RWPE1 (cell line): ENCODE measurements at regions not wholly inside any gene's neighbourhood (a gene's known extent, or its start where the extent isn't known, plus 50 kb on each side); places are given as distances from the start of the nearest gene placed in this dataset.
"Not testable (repeated sequence)": the region's sequence is repeated elsewhere in the genome, so short reads cannot be mapped to it uniquely, and the experiment has no call there.

Source experiments
- CTCF ChIA-PET: fragments of 350-600 bp; sonication (Branson Sonifier 250); formaldehyde crosslinking; extraction: SDS; loops from one replicate; lab custom pipeline; 2021; lab: Yijun Ruan, JAX
- POLR2A ChIA-PET: fragments of 400-600 bp; formaldehyde crosslinking; extraction: SDS; loops from one replicate; lab custom pipeline; 2020; ENCODE audit warnings: antibody characterized with exemption; ENCODE audit not compliant: low non-redundant PET; lab: Yijun Ruan, JAX
- DNase-seq: peaks from one replicate; pipeline ENCODE4 v3.0.0; 2012; ENCODE audit warnings: low spot score
- H3K27ac ChIP-seq: fragments of 450-650 bp; 2 replicates; pipeline ENCODE4 v1.5.1; 2017
- CTCF ChIP-seq: fragments of 450-650 bp; conservative IDR thresholded peaks from 2 replicates; pipeline ENCODE4 v1.5.1; 2017; ENCODE audit warnings: low read depth, mild to moderate bottlenecking

GRCh38 chr2:231644426-231644825 is 51.8 kb downstream of the TEX44 start:
- TF ChIP-seq CTCF = no peak
- CTCF ChIA-PET = interaction anchor here (1.2 kb wide), 1 partner anchor 31 kb away, joined by 3 read pairs; no protein-coding TSS in a partner anchor
- no peak for DNase-seq
- peak overlapping the region; percentile 96 for H3K27ac ChIP-seq
- POLR2A ChIA-PET = no interaction called here

DNA sequence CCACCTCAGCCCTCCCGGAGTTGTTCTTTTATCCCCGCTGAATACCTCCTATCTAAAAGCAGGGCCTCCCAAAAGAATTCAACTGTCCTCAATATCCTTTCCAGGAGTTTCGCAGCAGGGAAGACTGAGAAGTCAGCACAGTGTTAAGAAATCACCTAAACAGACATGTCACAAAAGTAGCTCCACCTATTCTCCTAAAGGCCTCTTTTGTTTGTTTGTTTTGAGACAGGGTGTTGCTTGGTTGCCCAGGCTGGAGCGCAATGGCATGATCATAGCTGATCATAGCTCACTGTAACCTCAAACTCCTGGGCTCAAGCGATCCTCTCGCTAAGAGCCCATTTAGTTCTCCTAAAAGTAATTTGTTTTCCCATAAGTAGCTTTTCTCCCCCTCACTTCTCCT is 53.8 kb downstream of the TEX44 start:
- no peak overlapping the region for H3K27ac ChIP-seq
- no peak for DNase-seq
- ChIA-PET CTCF (interaction anchor here (0.5 to 1.6 kb wide), 5 partner anchors 17 to 1781 kb away, joined by 3 to 6 read pairs (median 4); no protein-coding TSS in a partner anchor), POLR2A (no interaction called here)
- no peak for TF ChIP-seq CTCF

DNA sequence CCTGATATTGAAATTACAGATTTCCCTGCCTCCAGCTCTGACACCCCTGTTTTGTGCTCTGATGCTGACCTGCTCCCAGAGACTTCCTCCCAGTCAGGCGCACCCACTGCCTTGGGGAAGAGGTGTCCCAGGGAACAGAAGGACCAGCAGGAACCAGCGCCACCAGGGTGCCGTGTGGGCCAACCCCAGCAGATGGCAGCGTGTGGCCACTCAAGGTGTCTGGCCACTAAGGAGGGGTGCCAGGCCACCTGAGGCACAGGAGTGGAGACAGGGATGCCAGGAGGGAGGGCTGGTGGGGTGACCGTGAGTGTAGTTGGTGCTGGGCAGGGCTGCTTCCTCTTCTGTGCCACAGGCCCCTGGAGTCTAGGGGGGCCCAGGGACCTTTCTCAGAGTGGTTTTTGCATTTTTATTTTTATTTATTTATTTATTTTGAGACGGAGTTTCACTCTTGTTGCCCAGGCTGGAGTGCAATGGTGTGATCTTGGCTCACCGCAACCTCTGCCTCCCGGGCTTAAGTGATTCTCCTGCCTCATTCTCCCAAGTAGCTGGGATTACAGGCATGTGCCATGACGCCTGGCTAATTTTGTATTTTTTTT is 56.0 kb downstream of the TEX44 start:
- CTCF ChIA-PET = interaction anchor here (0.5 to 1.2 kb wide), 14 partner anchors 7 to 445 kb away, joined by 3 to 12 read pairs (median 4); no protein-coding TSS in a partner anchor
- H3K27ac ChIP-seq = peak overlapping the region; percentile 25
- POLR2A ChIA-PET = no interaction called here
- DNase-seq = peak; percentile 55
- peak; percentile 74 for TF ChIP-seq CTCF

GRCh38 chr2:231651561-231651960 is 56.8 kb upstream of the PTMA start:
- POLR2A ChIA-PET, DNase-seq, CTCF ChIA-PET: not testable (repeated sequence)
- H3K27ac ChIP-seq = peak overlapping the region; percentile 53

GRCh38 chr2:231655488-231655887 is 52.8 kb upstream of the PTMA start:
- ChIA-PET CTCF (interaction anchor here (0.9 to 1.5 kb wide), 3 partner anchors 22 to 32 kb away, joined by 3 to 4 read pairs (median 4); no protein-coding TSS in a partner anchor), POLR2A (interaction anchor here (0.6 kb wide), 1 partner anchor 48 kb away, joined by 3 read pairs; no protein-coding TSS in a partner anchor)
- no peak overlapping the region; the same call in 1 of the 2 replicates for H3K27ac ChIP-seq
- DNase-seq = no peak
- no peak for TF ChIP-seq CTCF

DNA sequence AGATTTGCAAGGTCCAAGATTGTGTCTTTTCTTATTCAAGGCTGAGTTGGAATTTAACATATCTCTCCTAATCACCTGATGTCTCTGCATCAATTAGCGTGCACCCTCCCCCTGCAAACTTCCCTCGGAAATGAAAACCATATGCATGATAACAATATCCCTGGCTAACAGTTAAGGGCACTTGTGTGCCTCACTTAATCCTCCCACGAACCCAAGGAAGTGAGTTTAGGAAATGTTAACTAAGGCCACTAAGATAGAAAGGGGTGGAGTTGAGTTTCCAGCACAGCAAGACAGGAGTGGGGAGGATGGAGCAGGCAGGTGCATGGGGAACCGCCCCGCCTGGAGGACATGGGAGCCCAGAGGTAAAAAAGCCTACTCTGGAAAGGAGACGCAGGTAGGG is 52.4 kb upstream of the PTMA start:
- no peak for DNase-seq
- ChIA-PET CTCF (interaction anchor here (0.7 to 1.5 kb wide), 4 partner anchors 7 to 31 kb away, joined by 3 to 4 read pairs (median 4); no protein-coding TSS in a partner anchor), POLR2A (interaction anchor here (0.6 to 1.0 kb wide), 2 partner anchors 13 to 48 kb away, joined by 3 read pairs; no protein-coding TSS in a partner anchor)
- no peak for TF ChIP-seq CTCF
- no peak overlapping the region for H3K27ac ChIP-seq
